Prostate gland (tissue), 2 donors: ENCODE measurements at regions not wholly inside any gene's neighbourhood (a gene's known extent, or its start where the extent isn't known, plus 50 kb on each side); places are given as distances from the start of the nearest gene placed in this dataset.

Experiments
- CTCF ChIP-seq, 4 experiments: fragments of 200-600 bp in 2 of 4; fragments of 450-650 bp in 2 of 4; sonication (generic) in 2 of 4; IDR thresholded peaks; 1 replicate in 3 of 4; 2 replicates in 1 of 4; pipeline ENCODE4 v1.5.1; 2016 to 2019; ENCODE audit warnings: antibody characterized with exemption in 4 of 4, mild to moderate bottlenecking in 2 of 4, moderate library complexity in 2 of 4
- POLR2AphosphoS5 ChIP-seq: sonication (generic); formaldehyde crosslinking; IDR thresholded peaks from one replicate; pipeline ENCODE4 v1.6.1; 2017; ENCODE audit warnings: antibody characterized with exemption

GRCh38 chr11:80066291-80066690 lies 625.5 kb upstream of the TENM4 start:
- TF ChIP-seq POLR2AphosphoS5 (no peak), CTCF (IDR thresholded peaks at IDR 0.05) (no peak)
